HepG2 (cell line): ENCODE measurements at regions not wholly inside any gene's neighbourhood (a gene's known extent, or its start where the extent isn't known, plus 50 kb on each side); places are given as distances from the start of the nearest gene placed in this dataset.

Source experiments
- ATAC-seq: fragments of 200-7000 bp; cut with Tn5 transposase; 3 replicates; pipeline ENCODE4 v1.9.1; 2020; ENCODE audit warnings: mild to moderate bottlenecking, moderate library complexity
- BruUV-seq: library from RNA; stranded (reverse); fragments of 400-500 nt; replicated peaks from 2 replicates; lab custom pipeline; 2021; lab: Mats Ljungman, UMichigan
- CTCF ChIA-PET: fragments of 300-600 bp; formaldehyde crosslinking; extraction: SDS; loops from one replicate; lab custom pipeline; 2021; ENCODE audit warnings: low total read pairs, inconsistent platforms, low intra/inter-chr PET ratio; lab: Yijun Ruan, JAX
- POLR2A ChIA-PET: fragments of 350-600 bp; sonication (Branson Sonifier 250); formaldehyde crosslinking; loops from one replicate; lab custom pipeline; 2020; ENCODE audit warnings: antibody characterized with exemption, inconsistent platforms; lab: Yijun Ruan, JAX
- DNase-seq: peaks from one replicate; pipeline ENCODE4 v3.0.0-alpha.2; 2015; ENCODE audit warnings: low spot score
- FAIRE-seq: peaks from 3 replicates; lab custom pipeline; 2011; peaks lifted over from hg19 to GRCh38; lab: Jason Lieb, UNC
- H2AFZ ChIP-seq: one replicate; pipeline ENCODE4 v1.6.1; 2011; ENCODE audit warnings: low read length, inconsistent platforms
- H3K27ac ChIP-seq: fragments of 300-600 bp; 3 replicates; pipeline ENCODE4 v1.8.0; 2011; ENCODE audit warnings: mixed run types, mild to moderate bottlenecking, mixed read lengths, low read length, inconsistent platforms; ENCODE audit not compliant: insufficient read depth; ENCODE audit errors: extremely low read length
- H3K27me3 ChIP-seq, 2 experiments: fragments of 200-600 bp in 1 of 2; 2 replicates in 1 of 2; 3 replicates in 1 of 2; pipeline versions ENCODE4 v1.6.0 to v1.8.0; 2011; ENCODE audit warnings: low read length in 2 of 2, mild to moderate bottlenecking in 2 of 2, moderate library complexity in 2 of 2, inconsistent platforms in 1 of 2; ENCODE audit not compliant: insufficient read depth in 2 of 2, control insufficient read depth in 1 of 2
- H3K36me3 ChIP-seq, 2 experiments: fragments of 200-600 bp in 1 of 2; replicated peaks in 1 of 2; 2 replicates in 1 of 2; 3 replicates in 1 of 2; pipeline versions ENCODE4 v1.5.1 to v1.8.0; 2011; ENCODE audit warnings: low read length in 2 of 2, inconsistent platforms in 1 of 2; ENCODE audit not compliant: insufficient read depth in 2 of 2, control insufficient read depth in 1 of 2
- H3K4me1 ChIP-seq: 2 replicates; pipeline ENCODE4 v1.5.1; 2012; ENCODE audit warnings: low read length, inconsistent platforms; ENCODE audit not compliant: insufficient read depth
- H3K4me2 ChIP-seq: 2 replicates; pipeline ENCODE4 v1.6.0; 2011; ENCODE audit warnings: low read depth, low read length, inconsistent platforms
- H3K4me3 ChIP-seq, 3 experiments: fragments of 200-600 bp in 1 of 3; sonication (generic), shearing (Covaris generic) in 1 of 3; replicated peaks in 1 of 3; 2 replicates each; pipeline ENCODE4 v1.5.1; 2011 to 2016; ENCODE audit warnings: low read length in 3 of 3, inconsistent platforms in 2 of 3, low read depth in 2 of 3, mild to moderate bottlenecking in 2 of 3, control low read depth in 1 of 3, mixed read lengths in 1 of 3; ENCODE audit not compliant: insufficient read depth in 1 of 3
- H3K79me2 ChIP-seq: one replicate; pipeline ENCODE4 v1.6.1; 2011; ENCODE audit warnings: low read length, inconsistent platforms; ENCODE audit not compliant: insufficient read depth
- H3K9ac ChIP-seq: 2 replicates; pipeline ENCODE4 v1.6.0; 2011; ENCODE audit warnings: mild to moderate bottlenecking, low read depth, low read length, inconsistent platforms; ENCODE audit not compliant: insufficient read depth
- H3K9me3 ChIP-seq: 2 replicates; pipeline ENCODE4 v1.5.1; 2012; ENCODE audit warnings: mild to moderate bottlenecking, low read length
- H4K20me1 ChIP-seq: 2 replicates; pipeline ENCODE4 v1.6.0; 2011; ENCODE audit warnings: inconsistent platforms, mild to moderate bottlenecking, low read length, moderate library complexity; ENCODE audit not compliant: insufficient read depth
- HMG20B ChIP-seq: conservative IDR thresholded peaks from 2 replicates; pipeline ENCODE4 v1.6.1; 2016; ENCODE audit warnings: missing genetic modification reagents, missing compliant biosample characterization
- MAFF ChIP-seq: IDR thresholded peaks from 2 replicates; pipeline ENCODE4 v1.6.1; 2011; ENCODE audit warnings: low read depth, low read length, improper control_type of control experiment
- PHF8 ChIP-seq: sonication (generic); formaldehyde crosslinking; IDR thresholded peaks from 2 replicates; pipeline ENCODE4 v1.5.0; 2020; ENCODE audit warnings: missing genetic modification reagents
- POGK ChIP-seq: sonication (generic); formaldehyde crosslinking; conservative IDR thresholded peaks from 2 replicates; pipeline ENCODE4 v1.8.0; 2022; ENCODE audit warnings: mild to moderate bottlenecking, moderate library complexity, missing genetic modification reagents
- SRSF9 ChIP-seq: fragments of 200-400 bp; formaldehyde crosslinking; IDR thresholded peaks from 2 replicates; pipeline ENCODE4 v1.6.1; 2018; ENCODE audit warnings: borderline replicate concordance, mild to moderate bottlenecking, low read depth, low read length; ENCODE audit not compliant: insufficient read depth, poor library complexity, severe bottlenecking
- ZNF343 ChIP-seq: sonication (generic); formaldehyde crosslinking; IDR thresholded peaks from 2 replicates; pipeline ENCODE4 v1.4.0; 2020; ENCODE audit warnings: mild to moderate bottlenecking, missing genetic modification reagents
- ZNF512 ChIP-seq: sonication (generic); formaldehyde crosslinking; IDR thresholded peaks from 2 replicates; pipeline ENCODE4 v1.4.0; 2020; ENCODE audit warnings: mild to moderate bottlenecking, missing genetic modification reagents
- ZNF513 ChIP-seq: sonication (generic); formaldehyde crosslinking; conservative IDR thresholded peaks from 2 replicates; pipeline ENCODE4 v1.5.0; 2020; ENCODE audit warnings: missing genetic modification reagents
- WGBS: methylation state at CpG from one replicate; pipeline ENCODE4 v1.1.6; 2017; ENCODE audit warnings: low lambda C conversion rate; 5-methylcytosine and 5-hydroxymethylcytosine counted together
- in situ Hi-C: cut with HindIII; loops from 2 replicates; pipeline ENCODE4 v1.10.0; 2017; ENCODE audit warnings: low pct_unique_long_range_greater_than_20kb; ENCODE audit not compliant: extremely low pct_ligation_motif_present
- intact Hi-C: fragments of 100-400 bp; cut with micrococcal nuclease; formaldehyde crosslinking; loops from one replicate; pipeline ENCODE4 v1.10.0; 2022; ENCODE audit not compliant: unreplicated experiment

- no peaks in the 10 kb centered on the region for H3K4me1 ChIP-seq
- no peaks in the 10 kb centered on the region for H3K79me2 ChIP-seq
- DNase-seq (no peak), ATAC-seq (no peak), FAIRE-seq (no peak)
- intact Hi-C loops: no loop called here
- H3K27ac ChIP-seq: no peak overlapping the region
- H3K9me3 ChIP-seq: no peaks in the 10 kb centered on the region
- H3K4me2 ChIP-seq: no peak overlapping the region
- no peaks in the 10 kb centered on the region; a peak in 1 of 5 replicates for H3K27me3 ChIP-seq
- H3K9ac ChIP-seq: no peak overlapping the region
- H2AFZ ChIP-seq: no peak overlapping the region
- in situ Hi-C loops: loop anchor here (25.0 kb wide), 1 partner anchor 1610 kb away; no protein-coding TSS in a partner anchor
- no peaks in the 10 kb centered on the region for H4K20me1 ChIP-seq
- ChIA-PET CTCF (no interaction called here), POLR2A (no interaction called here)
- WGBS: 2% methylated on average over 1 of the region's 1 CpG
- no peak for TF ChIP-seq POGK
- TF ChIP-seq ZNF513 (CRISPR knock-in tag): no peak
- TF ChIP-seq PHF8 (CRISPR knock-in tag): no peak
- no peak for TF ChIP-seq ZNF512 (CRISPR knock-in tag)
- TF ChIP-seq MAFF: no peak
- TF ChIP-seq SRSF9: no peak
- TF ChIP-seq ZNF343 (CRISPR knock-in tag): no peak
- TF ChIP-seq HMG20B: no peak
- no TSS peak for BruUV-seq
- H3K4me3 ChIP-seq: no peak overlapping the region
- no peaks in the 10 kb centered on the region for H3K36me3 ChIP-seq
Observed at GRCh38 chr2:180101846-180102245, 94.7 kb upstream of the CWC22 start.
